NCI-H2227 treated with DMSO at 0.1 percent for 48 hours (cell line): ENCODE measurements at regions not wholly inside any gene's neighbourhood (a gene's known extent, or its start where the extent isn't known, plus 50 kb on each side); places are given as distances from the start of the nearest gene placed in this dataset.

Experiments used
- DNase-seq: peaks from one replicate; lab custom pipeline; 2025; lab: John Stamatoyannopoulos, UW

DNA sequence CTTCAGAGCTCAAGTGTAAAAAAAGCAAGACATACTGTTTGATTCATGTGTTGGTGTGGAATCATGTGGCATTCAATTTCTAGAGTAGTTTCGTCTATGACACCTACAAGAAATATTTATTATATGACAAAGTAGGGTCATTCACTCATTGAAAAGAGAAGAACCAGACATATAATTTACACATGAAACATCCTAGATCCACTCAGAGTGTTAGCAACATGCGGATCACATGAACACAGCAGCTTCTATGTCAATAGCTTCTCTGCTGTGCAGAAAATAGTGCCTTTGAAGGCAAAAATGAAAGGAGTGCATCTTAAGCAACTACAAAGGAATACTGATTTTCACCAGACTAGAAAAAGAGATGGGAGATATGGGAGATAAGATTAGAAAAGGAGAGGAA lies 569.8 kb downstream of the RPS29 start:
- DNase-seq = no peak

DNA sequence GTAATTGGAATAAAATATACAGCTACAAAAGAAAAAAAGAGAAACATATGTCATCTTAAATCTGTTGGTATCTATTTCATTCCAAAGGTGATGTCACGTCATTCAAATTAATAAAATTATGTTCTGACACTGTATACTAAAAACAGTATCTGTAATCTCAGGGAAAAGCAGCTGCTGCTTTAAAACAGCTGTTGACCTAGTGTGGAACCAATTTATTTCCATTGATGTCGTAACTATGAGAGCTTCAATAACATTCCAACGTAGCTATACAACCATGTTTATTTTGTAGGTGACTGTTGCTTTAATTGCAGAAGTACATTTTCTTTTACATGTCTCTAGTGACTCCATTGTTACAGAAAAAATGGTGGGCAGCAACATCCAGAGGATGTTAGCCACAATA lies 571.7 kb downstream of the RPS29 start:
- no peak for DNase-seq

DNA sequence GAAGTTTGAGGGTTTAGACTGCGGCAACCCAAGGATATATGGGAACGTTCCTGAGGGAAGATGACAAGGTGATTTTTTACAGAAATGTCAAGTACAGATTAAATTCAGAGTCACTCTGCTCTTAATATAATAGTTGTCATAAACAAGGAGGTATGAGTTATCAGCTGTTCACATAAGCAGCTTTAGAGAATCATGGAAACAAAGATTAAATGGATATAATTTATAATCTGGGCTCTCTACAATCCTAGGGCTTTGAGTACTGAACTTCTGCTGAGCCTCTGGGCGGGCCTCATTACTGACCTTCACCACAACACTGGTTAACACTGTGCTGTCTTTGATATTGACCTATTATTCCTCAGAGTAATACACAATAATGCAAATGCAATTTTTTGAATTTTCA lies 577.8 kb downstream of the RPS29 start:
- DNase-seq = no peak

DNA sequence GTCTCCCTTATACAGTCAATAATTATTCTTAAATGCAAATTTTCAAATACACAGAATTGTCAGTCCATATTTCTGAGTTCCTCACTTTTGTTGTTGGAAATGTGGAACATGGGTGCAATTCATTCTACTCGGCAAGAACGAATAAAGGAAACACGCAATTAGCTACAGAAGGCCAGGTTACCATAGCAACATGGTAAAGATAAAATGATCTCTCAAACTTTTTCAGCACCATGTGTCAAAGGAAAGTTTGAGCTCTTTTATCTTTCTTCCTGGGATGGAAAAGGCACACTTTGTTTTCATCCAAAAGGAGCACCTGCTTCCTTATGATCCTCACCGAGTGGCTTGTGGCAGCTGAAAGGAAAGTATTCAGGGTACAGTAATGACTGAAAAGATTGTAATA lies 595.0 kb downstream of the RPS29 start:
- no peak for DNase-seq

DNA sequence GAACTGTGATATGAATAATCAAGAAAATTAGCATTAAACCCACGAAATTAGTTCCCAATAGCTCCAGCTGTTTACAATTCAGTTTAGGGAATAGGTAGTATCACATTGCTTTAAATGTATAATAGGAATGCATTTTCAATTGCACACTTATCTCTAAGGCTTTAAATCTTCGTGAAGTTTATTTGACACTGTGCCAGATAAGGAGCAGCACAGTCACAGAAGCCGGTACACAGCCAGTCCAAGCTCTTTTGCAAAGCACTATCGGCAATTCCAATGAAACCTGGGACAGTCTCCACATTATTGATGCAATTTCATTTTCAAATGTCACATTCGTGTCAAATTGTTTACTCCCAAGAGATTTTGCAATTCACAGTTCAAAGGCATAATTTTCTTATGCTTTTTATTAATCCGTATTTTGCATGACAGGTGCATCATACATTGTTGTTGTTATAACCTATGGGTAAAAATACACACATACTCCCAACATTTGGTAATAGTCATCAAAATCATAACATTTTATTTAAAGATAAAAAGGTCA lies 602.8 kb downstream of the RPS29 start:
- no peak for DNase-seq

DNA sequence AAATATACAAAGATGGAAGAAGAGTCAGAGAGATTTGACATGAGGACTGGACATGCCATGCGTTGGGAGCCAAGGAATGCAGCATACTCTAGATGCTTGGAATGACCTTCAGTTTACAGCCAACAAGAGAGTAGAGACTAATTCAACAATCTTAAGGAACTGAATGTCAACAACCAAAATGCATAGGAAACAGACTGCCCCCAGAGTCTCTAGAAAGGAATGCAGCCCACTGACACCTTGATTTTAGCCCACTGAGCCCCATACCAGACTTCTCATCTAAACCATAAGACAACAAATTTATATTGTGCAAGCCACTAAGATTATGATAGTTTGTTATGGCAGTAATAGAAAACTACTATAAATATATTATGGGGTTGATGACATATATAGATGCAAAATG lies 611.2 kb downstream of the RPS29 start:
- no peak for DNase-seq

DNA sequence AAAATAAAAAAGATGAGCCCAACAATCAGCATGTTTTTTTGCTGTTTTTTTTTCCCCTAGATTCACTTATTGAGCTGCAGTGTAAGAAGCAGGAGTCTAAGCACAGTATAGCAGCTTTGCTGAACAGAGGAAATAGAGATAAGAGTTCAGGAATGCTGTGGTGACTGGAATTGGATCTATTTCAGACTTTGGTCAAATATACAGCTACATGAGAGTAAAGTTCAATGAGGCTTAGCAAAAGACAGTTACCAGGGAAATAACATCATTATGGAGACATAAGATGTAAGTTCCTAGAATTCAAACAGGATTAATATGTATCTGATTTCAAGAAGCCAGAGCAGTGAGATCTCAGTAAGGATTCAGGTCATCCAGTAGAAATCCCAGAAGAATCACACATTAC lies 613.0 kb downstream of the RPS29 start:
- DNase-seq = no peak

DNA sequence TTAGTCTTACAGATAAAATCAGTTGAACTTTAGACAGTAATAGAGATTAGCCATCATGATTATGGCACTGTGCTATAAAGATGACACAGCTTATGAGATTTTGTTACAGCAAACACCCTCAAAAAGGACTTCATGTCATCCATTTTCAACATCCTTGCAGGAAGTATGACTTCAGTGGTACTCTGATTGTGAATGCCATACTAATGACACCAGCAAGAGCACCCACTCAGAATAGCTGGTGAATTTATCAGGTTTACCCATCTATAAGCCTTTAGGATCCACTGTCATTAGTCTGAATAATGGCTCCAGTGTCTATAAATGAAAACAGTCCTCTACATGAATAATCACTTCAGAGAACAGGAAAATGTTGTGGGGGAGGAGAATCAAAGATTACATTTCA lies 615.2 kb downstream of the RPS29 start:
- DNase-seq = no peak

DNA sequence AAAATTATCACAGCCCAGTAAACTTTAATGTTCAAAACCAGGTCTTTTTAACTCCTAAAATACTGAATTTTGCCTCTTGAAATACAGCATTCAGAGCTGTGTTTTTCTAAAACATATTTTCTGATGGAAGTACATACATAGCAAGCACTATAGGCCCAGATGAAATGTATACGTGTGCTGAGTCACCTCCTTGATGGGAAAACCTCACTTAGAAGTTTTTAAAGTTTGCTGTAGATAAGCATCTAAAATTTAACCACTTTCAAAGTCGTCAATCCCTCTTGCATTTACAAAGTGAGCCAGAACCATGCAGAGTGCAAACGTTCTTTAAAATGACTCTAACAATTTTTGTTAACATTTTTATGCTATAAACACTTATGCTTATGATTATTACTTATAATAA lies 618.8 kb downstream of the RPS29 start:
- DNase-seq = no peak

DNA sequence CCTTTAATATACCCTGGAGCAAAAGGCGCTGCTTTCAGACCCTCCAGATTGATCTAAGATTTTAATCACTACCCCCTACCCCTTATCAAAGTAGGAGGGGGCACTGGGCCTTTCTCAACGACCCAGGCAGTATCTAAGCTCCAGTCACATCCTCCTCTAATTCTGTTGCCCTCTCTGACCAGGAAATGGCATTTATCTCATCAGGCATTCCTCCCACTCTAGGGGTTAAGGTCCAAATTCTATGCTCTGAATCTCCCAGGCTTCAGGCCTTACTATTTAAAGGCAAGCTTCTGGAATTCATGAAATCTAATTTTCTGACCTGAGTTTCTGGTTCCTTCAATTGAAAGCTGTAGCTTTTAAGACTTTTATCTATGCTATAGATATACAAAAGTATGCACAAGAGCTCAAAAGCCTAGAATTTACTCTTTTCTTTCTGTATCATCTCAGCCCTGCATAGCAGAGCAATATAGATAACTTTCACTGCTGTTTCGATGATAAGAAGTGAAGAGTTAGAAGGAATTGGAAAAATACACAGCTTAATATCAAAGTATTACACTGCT lies 622.9 kb downstream of the RPS29 start:
- DNase-seq = no peak

DNA sequence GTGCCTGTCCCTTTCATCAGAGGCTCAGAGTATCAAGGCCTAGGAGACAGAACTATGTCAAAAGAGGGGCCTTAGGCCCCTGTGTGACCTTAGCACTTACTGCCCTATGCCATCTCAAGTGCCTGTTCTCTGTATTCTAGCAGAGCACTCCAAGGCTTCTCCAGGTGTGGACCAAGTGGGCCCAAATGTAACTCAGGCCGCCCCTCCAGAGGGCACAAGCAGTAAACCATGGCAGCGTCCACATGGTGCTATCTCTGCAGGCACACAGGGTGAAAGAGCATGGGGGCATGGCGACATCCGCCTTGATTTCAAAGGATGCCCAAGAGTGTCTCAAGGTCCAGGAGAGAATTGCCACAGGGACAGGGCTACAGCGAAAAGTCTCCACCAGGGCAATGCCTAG lies 628.7 kb downstream of the RPS29 start:
- no peak for DNase-seq

DNA sequence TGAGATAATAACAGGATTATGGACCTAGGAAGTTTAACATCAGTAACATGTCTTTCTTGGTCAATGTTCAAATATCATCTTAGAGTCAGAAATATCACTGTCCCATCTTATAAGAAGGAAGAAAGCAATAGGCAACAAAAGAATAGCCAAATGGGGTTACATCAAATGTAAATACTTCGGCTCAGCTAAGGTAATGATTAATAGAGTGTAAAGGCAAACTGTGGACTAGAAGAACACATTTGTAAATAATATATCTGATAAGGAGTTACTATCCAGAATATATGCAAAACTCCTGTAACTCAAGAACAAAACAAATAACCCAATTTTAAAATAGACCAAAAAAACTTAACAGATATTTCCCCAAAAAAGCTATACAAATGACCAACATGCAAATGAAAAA lies 630.3 kb downstream of the RPS29 start:
- no peak for DNase-seq

DNA sequence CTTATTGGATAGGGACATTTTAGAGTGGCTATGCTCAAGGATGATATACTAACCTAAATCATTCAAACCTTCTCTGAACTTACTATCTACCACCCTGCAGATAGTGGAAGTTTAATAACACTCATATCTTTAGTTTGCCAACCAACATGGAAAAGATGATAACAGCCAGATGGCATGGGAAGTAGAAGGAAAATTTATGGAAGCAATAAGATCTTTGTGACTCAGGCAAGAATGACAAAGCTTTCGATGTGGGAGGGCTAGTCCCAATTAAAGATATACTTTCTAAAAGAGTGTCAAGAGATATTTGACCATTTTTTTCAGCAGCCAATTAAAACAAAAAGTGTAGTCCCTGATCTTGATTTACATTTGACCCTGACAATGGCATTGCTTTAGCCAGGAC lies 631.7 kb downstream of the RPS29 start:
- DNase-seq = no peak

DNA sequence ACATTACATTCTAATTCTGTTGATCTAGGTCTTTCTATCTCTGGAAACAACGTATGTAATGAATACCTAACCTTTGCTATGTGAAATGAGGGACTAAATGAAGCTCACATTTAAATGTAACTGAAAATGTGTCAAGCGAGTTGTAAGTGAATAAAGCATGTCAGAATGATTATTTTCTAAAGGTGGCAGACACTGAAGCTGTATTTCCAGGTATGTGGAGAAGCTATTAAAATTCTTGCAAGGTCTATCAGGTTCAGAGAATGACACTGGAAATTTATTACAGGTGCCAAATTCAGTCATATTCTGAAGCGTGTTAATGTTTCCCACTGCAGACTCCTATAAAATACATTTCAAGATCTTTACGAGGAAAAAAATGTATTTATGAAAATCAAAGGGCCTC lies 641.4 kb downstream of the RPS29 start:
- no peak for DNase-seq

DNA sequence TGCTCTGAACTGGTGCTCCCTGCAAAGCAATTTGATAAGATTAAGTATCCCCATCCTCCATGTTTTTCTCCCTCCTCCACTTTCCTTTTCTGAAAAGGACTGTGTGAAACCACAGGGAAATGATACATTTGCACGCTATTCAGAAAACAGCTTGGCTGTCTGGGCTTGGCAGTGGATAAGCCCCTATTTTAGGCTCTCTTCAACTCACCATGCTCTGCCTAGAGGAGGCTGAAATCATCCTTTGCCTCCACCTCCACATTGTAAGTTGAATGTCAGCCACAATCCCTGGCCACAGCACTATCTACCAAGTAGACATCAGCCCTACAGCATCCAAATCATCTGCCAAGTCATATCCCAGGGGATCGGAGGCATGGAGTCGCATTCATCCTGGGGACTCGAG lies 642.3 kb downstream of the RPS29 start:
- no peak for DNase-seq

DNA sequence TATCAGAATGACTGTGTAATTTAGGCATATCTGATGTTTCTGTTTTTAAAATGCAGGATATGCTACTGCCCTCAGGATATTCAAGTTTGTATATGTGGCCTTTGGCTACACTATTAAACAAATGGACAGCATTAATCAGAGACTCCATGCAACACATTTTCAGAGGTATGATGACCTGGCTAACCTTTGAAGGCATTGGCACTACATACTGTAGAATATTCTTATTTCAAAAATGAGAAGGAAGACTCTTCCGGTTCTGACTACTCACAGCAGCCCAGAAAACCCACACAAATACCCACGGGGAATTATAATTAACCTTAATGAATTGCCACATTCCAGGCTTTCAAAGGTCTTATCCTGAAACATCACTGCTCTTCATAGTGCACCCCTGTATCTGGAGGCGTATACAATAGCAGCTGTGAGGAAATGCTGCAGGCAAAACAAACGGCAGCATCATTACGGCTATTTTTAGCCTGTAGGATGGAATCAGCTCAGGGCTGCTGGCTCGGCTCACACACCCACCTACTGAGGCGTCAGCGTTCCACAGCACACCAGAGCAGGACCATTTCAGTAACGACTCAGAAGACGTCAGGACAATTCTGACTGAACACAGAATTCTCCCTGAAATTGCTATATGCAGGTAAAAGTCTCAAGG lies 648.5 kb downstream of the RPS29 start:
- DNase-seq = no peak

DNA sequence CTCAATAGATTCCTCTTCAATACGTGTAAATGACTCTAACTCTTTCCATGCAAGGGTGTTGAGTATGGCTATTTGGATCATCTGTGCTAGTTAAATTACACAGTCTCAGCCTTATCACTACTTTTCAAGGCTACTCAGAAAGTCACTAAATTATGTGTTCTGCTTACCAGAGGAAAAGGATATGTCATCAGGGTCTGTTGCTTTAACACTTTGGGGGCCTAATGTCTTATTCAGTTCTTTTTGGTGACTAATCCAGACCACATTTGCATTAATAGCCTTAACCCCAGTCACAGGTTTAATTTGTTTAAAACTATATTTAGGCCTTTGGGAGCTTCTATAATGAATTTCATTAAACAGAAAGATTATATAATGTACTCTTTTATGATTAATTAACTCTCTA lies 649.3 kb downstream of the RPS29 start:
- no peak for DNase-seq

DNA sequence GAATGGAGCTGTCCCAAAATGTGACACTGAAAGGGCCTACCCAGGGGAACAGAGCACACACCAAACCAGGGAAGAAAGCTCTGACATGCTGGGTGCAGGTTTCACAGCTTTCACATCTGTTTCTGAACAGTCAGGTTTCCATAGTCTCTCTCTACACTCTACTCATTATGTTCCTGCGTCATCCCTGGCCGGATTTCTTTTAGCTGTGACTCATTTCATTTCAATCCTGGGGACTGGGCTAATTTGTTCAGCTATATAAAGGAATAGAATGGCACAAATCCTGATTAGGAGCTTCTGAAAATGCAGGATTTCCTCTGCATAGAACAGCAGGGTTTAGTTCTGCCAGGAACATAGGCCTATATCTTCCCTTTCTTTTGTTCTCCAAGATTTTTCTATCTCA lies 649.8 kb downstream of the RPS29 start:
- DNase-seq = no peak

DNA sequence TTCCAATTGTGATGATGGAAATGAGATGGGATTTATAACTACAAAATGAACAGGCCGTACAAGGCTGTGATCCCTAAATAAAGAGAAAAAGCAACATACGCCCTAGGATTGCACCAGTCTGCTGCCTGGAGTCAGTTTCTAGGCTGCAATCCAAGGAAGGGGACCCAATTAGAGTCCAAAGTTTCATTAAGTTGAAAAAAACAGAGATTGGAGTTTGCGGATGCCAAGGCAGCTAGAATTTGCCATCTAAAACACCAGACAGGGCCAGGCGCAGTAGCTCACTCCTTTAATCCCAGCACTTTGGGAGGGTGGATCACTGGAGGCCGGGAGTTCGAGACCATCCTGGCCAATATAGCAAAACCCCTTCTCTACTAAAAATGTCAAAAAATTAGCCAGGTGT lies 661.0 kb downstream of the RPS29 start:
- no peak for DNase-seq

DNA sequence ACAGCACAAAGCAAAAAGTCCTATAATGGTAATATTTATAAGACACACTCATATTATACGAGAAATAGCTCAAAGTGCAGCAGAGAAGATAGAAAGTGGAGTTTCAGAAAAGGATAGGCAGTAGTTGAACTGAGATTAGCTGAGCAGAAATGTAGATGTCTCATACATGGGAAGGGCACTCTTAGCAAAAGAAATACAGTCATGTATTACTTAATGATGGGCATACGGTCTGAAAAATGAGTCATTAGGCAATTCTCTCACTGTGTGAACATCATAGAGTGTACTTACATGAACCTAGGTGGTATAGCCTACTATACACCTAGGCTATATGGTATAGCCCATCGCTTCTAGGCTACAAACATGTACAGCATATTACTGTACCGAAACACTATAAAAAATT lies 671.3 kb downstream of the RPS29 start:
- DNase-seq = no peak

DNA sequence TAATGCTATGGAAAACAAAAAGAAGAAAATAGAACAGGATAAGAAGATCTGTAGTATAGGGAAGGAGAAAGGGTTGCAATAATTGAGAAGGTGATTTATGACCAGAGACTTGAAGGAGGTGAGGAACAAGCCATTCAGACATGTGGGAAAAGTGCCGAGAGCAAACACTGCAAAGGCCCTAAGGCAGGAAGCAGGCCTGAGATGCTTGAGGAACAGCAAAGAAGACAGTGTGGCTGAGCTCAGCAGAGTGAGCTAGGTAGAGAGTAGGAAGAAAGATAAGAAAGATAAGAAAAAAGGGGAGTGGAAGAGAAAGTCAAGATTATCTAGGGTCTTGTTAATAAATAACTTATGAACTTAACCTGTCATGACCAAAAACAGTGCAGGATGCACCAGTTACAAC lies 671.8 kb downstream of the RPS29 start:
- DNase-seq = no peak

DNA sequence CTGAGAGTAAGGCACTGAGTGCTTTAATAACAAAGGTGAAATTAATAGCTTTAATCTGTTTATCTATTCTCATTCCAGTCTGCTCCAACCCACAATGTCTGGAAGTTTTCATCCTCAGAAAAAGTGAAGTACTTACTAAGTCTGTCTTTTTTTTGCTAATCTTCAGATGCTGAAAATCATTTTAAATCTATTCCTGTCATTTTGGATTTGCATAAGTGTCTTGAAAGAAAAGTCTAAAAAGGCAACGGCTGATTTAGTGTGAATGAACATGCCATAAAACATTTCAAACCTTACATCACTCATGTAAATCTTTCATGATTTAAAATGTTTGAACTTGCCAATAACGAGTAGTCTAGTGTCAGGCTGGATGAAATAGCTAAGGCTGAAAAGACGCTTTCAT lies 685.6 kb downstream of the RPS29 start:
- no peak for DNase-seq

DNA sequence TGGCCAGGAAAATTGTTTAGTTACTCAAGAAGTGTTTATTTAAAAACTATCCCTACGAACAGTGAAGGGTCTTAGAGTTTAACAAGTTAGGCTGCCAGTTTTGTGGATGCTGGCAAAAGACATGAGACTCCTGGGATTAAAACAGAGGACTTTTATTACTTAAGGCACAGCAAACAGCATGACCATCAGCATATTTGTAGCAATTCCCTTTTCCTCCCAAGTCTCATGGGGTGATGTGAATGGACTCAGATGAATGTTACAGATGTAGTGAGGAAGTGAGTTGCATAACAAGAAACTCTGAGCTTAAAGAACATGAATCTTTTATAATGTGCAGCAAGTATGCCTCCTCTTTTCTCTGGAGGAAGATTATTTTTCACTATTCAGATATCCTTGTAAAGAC lies 695.8 kb downstream of the RPS29 start:
- no peak for DNase-seq

DNA sequence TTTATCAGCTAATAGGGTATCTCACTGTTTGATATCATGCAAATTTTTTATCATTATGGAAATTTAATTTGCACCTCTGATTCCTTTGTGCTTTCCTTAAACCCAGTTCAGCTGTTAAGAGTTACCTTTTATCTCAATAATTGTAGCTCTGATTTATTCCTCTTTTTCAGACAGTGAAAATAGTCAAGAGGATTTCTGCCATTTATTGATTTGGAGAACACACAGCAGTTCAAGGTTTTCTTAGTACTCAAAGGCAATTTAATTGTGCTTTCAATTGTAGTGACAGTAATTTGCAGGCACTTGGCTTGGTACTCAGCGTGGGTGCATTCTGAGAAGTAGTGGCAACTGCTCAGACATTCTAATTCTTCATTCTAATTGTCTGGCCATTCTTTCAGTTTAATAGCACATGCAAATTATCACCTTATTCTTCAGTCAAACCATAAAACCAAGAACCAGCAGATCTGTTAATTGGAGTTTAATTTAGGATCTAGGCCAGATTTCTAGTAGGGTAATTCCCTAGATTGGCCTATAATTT lies 709.3 kb downstream of the RPS29 start:
- DNase-seq = no peak
